Middle frontal gyrus (tissue), 1 donor: ENCODE measurements at regions not wholly inside any gene's neighbourhood (a gene's known extent, or its start where the extent isn't known, plus 50 kb on each side); places are given as distances from the start of the nearest gene placed in this dataset.
"Not testable (repeated sequence)": the region's sequence is repeated elsewhere in the genome, so short reads cannot be mapped to it uniquely, and the experiment has no call there.

ENCODE experiments used
- DNase-seq: peaks from one replicate; pipeline ENCODE4 v3.0.0-alpha.2; 2015; ENCODE audit warnings: low spot score; ENCODE audit errors: extremely low spot score

DNA sequence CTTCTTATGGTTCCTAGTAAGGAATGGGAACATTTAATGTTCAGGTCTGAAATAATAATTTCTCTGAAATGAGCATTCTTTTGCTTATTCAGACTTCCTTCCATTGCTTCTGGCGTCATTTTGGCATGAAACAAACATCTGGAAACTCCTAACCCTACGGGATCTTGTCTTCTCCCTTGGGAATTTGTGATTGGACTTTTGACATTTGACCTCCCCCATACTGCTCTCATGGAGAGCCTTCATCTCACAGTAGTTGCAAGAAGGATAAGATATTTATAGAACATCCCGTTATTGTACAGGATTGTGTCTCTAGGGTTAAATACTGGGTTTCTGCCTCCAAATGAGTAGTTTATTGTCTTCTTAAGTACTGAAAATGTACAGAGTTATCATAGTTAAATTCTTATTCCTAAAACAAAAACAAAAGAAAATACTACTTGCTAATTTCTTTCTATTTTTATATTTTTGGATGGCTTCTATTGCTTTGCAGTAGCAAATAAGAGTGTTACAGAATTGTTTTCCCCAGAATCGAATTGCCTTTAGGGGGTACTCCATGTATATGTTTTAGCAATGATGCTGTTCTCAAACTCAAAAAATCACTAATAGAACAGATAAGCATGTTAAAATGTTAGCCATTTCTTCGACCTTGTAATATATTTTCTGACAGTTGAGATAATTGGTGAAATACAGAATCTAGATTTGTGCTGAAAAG is 366.8 kb downstream of the DLEU7 start:
- no peak for DNase-seq

DNA sequence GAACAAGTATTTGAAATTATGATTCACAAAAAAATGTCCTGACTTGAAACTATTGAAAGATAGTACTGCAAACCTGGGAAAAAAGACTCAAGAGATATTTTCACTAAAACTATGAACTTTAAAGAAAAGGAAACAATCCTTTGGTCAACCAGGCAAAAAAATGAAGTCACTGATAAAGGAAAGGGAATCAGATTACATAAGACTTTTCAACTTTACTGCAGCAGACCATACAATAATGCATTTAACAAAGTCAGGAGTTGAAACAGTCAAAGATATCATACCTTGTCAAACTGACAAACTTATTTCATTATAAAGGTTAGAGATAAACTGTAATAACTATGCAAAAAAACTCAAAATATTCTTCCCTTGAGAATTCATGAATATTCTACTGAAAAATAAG is 361.6 kb downstream of the DLEU7 start:
- DNase-seq, result no peak

DNA sequence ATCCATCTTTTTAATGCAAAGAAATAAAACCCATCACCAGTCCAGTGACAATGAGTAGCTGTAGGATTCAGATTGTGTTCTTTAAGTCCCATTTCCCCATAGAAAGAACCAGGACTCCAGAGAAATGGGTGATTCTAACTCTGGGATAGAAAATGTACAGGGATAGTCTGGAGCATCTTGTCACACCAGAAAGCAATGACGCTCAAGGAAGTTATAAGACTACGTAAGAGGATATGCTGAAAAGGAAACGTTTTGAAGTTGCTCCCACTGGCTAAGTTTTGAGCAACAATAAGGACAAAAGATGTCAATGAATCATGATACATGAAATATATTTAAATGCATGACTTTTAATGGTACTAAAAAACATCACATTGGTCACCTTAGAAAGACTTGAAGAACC is 360.1 kb downstream of the DLEU7 start:
- DNase-seq, result no peak

DNA sequence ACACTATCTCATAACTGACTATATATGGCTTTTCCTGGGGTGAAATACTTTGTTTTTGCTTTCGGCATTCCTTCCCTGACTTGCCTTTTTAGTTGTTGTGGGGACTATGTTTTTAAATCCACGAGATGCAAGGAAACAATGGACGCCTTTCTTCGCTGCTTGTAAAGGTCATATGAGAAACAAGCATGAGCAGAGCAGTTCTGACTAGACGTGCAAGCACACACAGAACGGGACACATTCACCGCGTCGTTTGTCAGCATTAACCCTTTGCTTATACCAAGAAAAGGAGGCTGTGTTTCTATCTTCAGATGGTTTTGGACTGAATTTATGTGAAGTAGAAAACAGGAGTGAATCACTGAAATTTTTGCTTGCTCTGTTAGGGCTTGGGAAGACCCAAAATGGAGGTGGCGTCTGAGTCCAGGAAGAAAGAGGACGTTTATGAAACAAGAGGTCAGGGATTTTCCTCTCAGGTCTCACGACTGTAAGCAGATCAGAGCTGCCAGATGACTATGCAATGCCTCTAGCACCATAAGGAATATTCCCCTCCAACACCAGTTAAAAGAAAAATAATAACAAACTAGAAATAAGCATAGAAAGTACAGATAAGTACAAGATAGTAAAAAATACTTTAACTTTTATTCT is 358.9 kb downstream of the DLEU7 start:
- DNase-seq, result no peak

DNA sequence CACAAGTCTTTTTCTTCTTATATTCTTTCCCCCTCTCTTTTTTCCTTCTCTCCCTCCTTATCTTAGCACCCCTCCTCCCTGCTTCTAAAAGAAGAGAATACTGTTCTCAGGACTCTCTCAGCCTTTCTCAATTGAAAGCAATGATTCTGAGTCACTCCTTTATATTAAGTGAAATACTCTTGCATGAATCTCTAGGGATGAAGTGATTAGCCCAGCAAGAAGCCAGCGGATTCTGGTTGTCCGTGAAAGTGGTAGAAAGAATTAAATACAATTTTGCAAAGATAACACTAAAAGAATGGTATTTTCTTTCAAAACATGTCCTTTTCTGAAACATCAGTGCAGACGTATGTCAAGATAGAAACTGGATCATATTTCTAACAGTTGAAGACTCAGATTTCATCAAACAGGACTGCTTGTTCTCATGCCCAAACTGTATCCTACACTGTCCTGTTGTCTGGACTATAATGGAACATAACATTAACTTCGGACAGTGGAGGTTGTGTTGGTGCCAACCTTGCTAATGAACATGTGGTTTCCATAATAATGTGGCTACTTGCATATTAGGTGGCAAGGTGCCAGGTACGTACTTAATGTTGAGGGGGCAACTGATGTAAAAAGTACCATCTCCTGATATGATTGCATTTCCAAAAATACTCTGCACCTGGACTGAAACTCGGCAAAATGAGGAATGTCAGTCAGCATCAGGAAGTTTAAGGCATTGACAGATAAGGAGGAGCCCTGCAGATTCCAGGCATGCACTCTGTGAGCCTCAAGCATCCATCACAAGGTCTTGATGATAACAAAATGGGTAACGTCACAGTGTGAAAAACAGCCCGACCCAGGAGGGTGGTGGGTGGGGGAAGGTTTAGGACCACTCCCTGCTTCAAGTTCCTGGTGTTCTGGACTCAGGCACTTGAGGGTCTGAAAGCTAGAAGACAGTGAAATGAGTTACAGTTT is 357.2 kb downstream of the DLEU7 start:
- no peak for DNase-seq

DNA sequence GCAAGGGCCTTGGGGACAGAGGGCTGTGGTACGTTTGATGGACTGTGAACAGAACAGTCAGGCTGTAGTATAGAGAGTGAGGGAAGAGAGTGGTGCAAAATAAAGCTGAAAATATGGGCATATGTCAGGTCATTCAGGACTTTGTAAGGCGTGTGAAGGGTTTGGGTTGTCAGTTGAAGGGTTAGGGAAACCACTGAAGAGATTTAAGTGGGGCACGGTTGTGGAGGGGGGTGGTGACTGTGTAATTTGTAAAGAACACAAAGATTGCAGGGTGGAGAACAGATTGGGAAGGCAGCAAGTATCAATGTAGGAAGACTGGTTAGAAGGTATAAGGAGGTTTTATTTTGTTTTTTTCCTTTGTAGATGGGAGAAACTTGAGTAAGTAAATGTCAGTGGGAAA is 349.8 kb downstream of the DLEU7 start:
- DNase-seq, result no peak

DNA sequence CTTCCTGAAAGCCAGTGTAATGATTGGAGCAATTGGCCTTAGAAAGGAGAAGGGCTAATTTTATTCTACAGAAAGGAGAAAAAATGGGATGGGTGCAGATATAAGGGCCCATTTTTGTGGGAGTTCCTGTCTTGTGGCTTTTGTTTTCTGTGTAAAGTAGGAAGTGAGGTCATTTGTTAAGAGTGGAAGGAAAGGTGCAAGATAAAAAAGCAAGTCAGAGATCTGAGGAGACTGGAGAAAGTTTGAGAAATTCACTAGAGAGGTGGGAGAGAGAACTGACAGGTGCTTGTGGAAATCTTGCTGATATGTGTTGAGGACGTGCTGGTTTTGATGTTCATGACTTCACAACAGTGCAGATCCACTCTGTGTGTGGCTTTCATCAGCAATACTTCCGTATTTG is 349.4 kb downstream of the DLEU7 start:
- DNase-seq, result no peak

DNA sequence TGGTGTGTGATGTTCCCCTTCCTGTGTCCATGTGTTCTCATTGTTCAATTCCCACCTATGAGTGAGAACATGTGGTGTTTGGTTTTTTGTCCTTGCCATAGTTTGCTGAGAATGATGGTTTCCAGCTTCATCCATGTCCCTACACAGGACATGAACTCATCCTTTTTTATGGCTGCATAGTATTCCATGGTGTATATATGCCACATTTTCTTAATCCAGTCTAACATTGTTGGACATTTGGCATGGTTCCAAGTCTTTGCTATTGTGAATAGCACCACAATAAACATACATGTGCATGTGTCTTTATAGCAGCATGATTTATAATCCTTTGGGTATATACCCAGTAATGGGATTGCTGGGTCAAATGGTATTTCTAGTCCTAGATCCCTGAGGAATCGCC is 340.3 kb downstream of the DLEU7 start:
- DNase-seq, result not testable (repeated sequence)

DNA sequence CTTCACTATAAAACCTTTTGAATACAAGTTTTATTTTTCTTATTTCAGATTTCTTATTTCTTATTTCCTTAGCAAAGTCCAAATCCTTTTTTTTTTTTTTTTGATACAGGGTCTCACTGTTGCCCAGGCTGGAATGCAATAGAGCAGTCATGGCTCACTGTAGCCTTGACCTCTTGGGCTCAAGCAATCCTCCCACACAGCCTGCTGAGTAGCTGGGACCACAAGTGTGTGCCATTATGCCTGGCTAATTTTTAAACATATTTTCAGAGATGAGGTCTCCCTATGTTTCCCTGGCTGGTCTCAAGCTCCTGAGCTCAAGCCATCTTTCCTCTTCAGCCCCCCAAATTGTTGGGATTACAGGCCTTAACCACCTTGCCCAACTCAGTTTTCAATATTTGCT is 334.3 kb downstream of the DLEU7 start:
- DNase-seq, result no peak

DNA sequence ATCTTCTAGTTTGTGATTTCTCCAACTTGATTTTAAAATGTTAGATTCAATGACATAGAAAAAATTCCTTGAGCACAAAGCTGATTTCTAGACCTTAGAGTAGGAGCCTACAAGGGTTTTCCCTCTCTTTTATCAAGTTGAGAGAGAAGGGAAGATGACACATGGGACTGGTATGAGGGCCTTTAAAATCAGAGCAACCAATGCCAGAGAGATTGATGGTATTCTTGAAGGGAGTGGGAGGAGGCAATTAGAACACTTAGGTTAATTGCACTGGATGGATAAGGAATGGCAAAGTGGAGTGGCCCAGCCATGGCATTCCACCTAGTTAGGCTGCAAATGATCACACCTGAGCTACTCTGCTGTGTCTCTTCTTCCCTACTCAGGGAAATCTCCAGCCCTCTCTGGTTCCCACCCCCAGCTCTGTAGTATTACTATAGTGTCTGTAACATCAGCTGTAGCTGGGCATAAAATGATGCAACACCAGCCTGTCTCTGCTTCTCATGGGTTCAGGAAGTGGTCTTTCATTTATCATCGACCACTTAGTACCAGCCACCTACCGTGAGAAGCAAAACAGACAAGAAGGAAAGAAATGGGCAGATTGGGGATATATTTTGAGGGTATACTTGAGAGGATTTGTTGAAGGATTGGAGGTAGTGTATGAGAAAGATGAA is 333.6 kb downstream of the DLEU7 start:
- DNase-seq, result no peak

DNA sequence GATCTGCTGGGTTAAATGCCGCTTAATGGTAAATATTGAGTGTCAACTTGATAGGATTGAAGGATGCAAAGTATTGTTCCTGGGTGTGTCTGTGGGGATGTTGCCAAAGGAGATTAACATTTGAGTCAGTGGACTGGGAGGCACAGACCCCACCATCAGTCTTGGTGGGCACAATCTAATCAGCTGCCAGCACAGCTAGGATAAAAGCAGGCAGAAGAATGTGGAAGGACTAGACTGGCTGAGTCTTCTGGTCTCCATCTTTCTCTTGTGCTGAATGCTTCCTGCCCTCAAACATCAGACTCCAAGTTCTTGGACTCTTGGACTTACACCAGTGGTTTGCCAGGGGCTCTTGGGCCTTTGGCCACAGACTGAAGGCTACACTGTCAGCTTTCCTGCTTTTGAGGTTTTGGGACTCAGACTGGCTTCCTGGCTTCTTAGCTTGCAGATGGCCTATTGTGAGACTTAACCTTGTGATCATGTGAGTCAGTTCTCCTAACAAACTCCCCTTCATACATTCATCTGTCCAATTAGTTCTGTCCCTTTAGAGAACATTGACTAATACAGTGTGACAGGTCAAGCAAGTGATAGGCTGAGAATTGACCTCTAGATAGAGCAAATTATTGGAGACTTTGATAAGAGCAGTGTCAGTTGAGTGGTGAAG is 332.5 kb downstream of the DLEU7 start:
- not testable (repeated sequence) for DNase-seq

DNA sequence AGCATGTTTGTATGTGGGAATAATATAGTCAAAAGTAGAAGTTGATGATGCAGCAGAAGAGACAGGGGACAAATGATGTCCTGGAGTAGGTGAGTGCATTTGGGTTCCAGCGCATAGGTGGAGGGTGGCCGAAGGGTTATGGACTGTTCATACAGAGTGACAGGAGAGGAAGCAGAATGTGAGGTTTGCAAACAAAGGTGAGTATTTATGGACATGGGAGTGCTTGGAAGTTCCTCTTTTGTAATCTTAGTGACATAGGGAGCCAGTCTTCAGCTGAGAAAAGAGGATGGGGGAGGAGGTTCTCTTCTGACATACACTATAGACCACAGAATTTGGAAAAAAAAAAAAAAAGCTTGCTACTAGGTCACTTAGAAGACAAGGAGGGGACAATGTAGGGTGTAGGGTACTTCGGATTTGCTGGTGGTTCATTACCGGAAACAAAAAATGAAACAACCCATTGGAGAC is 331.6 kb downstream of the DLEU7 start:
- DNase-seq, result no peak

DNA sequence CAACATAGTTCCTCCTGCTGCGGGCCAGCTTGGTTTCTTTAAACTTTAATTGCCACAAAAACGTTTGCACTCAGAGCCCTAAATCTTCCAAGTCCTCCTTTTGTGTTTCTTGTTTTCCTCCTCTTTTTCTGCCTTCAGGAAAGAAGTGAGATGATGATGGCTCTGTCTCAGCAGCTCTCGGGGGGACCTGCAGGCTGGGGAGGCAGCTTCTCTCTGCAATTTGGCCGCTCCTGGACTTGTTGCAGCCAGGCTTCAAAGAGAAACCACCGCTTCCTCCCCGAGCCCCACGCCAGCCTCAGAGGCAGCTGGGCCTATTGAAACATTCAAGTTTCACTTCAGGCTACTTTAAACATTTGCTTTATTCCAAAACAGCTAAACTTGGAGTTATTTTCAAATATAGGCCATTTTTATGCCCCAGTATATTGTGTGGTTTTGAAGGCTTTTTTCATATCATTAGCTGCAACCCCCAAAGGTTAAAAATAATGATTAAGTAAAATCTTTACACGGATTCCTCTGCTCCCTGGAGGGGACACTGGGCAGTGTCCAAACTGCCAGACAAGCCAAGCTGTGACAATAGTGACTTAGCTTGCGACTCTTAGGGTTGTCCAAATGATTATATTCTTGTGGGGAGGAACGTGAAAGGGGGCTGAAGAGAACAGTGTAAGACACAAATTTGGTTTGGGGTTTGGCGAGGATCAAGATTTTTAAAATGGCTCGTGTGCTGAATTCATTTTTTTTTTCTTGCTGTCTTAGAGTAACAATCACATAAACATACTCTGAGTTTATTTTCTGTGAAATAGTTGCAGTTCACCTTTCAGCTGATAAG is 330.8 kb downstream of the DLEU7 start:
- no peak for DNase-seq

DNA sequence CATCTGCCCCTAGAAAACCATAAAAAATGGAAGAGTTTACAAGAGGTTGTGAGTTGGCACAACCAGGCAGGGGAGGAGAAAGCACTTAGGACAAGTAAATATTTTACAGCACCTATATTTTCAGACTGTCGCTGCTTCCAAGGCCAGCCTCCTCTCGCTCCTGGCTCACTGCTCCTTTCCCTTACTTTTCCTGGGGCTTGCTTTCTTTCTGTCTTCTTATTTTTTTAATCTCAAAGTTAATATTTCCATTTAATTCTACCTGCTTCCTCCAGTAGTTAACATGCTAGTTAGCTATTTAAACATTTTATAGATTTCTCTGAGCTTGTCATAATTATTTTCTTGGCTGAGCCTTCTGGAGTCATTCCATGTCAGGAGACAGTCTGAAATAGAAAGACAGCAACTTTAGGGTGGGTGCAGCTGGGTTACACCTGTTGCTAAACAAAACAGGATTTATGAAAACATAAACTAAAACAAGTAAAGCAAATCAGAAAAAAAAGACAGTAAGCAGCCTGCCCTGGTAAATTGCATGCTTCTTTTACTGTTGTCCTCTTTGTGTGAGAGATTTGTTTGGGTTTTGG is 330.1 kb downstream of the DLEU7 start:
- no peak for DNase-seq

DNA sequence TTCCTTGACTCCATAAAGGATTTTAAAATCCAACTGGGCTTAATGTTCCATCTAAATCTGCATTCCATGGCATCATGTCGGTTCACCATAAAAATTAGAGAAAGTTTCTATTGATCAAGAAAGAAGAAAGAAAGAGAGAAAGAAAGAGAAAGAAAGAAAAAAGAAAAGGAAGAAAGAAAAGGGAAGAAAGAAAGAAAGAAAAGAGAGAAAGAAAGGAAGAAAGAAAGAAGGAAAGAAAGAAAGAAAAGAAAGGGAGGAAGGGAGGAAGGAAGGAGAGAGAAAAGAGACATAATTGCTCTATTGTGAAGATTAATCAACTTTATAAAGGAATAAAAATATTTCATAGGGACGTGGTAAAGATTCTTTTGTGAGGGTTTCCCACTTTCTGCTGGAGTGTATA is 329.2 kb downstream of the DLEU7 start:
- DNase-seq, result no peak

DNA sequence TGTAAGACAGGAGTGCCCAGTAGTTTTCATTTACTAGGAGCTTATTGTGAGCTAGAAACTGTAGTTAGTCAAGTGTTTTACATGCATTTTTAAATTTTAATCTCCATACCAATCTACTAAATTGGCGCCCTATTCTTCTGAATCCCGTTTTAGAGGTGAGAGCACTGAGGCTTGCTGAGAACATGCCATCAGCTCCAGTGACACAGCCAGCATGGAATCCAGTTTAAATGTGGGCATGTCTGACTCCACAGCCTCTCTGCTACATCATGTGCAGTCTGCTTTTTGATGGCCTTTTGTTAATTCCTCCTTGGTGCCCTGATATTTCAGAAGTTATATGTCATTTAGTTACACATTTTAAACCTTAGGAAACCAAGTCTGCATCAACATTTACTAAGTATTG is 325.4 kb downstream of the DLEU7 start:
- DNase-seq, result no peak

DNA sequence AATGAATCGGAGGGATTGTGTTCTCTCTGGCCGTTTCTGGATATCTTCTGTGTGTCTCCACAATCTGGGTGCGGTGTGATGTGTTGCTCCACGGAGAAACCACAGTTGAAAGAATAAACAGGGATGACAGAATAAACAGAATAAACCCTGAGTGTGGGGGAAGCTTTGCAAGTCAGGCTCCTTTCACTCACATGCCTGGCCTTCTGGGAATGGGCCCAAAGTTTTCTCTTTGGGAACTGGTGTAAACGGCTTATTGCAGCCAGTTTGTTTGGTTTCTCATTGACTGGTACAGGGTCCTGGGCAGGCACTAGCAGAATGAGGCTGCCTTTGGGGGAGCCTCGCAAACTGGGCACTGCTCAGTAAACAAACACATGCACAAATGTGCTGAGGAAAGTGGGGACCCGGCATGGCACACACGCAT is 324.7 kb downstream of the DLEU7 start:
- no peak for DNase-seq

DNA sequence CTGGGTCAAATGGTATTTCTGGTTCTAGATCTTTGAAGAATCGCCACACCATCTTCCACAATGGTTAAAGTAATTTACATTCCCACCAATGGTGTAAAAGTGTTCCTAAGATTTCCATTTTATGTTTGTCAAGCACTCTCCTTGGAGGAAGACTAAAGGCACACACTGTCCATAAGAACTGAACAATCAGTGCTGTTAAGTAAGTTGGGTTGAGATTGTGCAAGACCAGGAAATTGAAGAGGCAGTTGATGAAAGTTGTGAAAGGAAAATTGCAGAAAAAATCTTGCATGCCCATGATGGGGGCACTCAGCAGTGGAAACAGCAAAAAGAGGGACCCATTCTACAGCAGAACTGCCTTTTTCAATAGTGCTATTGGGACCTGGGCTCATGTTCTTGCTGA is 323.6 kb downstream of the DLEU7 start:
- DNase-seq, result no peak

DNA sequence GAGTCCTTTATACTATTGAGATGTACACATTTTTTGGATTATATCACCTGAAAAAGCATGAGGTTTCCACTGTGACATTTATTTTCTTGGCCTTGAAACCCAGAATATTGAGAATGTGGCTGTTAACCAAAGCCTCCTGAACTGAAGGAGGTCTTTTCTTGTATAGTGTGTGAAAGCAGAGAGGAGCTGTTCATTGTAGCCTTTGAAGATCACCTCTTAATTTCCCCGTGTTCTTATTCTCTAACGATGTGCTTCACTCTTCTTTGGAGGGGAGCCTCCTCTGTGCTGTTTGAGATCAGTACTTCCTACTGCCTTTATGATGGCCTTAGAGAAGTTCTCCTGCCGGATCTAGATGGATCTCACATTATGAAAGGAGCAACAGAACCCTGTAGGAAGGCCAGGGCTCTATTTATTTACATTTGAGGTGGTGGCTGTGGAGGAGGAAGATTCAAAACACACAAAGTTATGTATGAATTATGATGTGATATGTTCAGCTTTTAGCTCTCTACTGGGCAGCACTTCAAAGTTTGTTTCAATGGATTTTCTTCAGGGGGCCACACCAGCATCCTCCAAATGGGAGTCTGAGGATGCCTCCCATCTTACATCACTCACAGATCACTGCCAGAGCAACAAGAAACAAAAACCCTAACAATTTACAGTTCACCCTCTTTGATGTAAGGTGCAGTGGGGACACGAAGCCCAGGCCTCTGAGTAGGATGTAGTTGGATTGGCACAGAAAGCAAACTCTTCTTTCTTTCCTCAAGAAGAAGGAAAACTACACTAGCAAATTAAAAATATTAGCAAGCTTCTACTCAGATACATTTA is 322.3 kb downstream of the DLEU7 start:
- DNase-seq, result no peak
